ENCODE measurements at regions not wholly inside any gene's neighbourhood (a gene's known extent, or its start where the extent isn't known, plus 50 kb on each side); places are given as distances from the start of the nearest gene placed in this dataset.
"Not testable (repeated sequence)": the region's sequence is repeated elsewhere in the genome, so short reads cannot be mapped to it uniquely, and the experiment has no call there.

DNA sequence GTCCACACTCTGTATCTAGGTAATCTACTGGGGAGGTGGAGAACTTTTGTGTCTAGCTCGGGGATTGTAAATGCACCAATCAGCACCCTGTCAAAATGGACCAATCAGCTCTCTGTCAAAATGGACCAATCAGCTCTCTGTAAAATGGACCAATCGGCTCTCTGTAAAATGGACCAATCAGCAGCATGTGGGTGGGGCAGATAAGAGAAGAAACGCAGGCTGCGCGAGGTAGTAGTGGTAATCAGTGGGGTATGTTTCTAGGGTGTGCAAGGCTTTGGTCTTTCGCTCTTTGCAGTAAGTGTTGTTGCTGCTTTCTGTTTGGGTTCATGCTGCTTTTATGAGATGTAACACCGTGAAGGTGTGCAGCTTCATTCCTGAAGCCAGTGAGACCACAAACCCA, 98.0 kb upstream of the IGF1R start:
- TF ChIP-seq CTCF (conservative IDR thresholded peaks at IDR 0.05); EZH2 (IDR thresholded peaks at IDR 0.05; ENCODE audit: low read depth): not testable (repeated sequence)
